Ramos (cell line): ENCODE measurements at regions not wholly inside any gene's neighbourhood (a gene's known extent, or its start where the extent isn't known, plus 50 kb on each side); places are given as distances from the start of the nearest gene placed in this dataset.

Experiments used
- in situ Hi-C: fragments of 300-500 bp; cut with MboI; formaldehyde crosslinking; loops from one replicate; pipeline ENCODE4 v1.14.3; 2022; ENCODE audit warnings: low sequenced_read_pairs; ENCODE audit not compliant: unreplicated experiment

DNA sequence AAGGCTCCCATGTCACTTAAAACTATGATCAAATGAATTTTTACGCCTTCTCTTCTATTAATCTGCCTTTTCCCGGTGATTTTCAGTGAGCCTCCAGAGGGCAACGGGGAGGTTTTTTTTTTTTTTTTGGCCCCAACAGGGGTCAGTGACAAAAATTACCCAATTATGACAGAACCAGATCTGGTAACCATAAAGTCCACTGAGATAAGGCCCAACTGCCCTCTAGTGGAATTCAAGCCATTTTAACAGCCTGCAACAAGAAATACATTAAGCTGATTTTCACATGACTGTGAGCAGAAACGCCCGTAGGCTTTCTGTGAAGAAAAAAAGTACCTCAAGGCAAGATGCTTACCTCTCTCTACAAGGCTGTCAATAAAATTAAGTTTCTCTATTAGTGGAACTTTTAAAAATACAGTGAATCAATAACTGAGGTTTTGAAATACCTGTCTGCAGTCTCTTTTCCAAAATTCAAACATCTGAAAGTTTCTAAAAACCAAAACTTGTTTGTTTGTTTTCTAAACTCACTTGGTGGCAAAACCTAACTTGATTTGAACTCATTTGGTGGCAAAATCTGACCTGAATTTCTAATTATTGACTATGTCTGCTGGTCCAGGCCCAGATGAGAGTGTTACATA is 49.7 kb upstream of the FST start:
- in situ Hi-C loops: no loop called here
